Keratinocyte (primary cell): ENCODE measurements at regions not wholly inside any gene's neighbourhood (a gene's known extent, or its start where the extent isn't known, plus 50 kb on each side); places are given as distances from the start of the nearest gene placed in this dataset.

Source experiments
- DNase-seq: peaks from one replicate; pipeline ENCODE4 v3.0.0-alpha.2; 2011; ENCODE audit warnings: low read depth, missing footprints, low spot score
- FAIRE-seq: peaks from 2 replicates; lab custom pipeline; 2011; peaks lifted over from hg19 to GRCh38; lab: Jason Lieb, UNC
- H2AFZ ChIP-seq: 2 replicates; pipeline ENCODE4 v1.6.0; 2012; ENCODE audit warnings: low read length, control low read depth, inconsistent platforms; ENCODE audit not compliant: control insufficient read depth
- H3K27ac ChIP-seq: 2 replicates; pipeline ENCODE4 v1.5.1; 2011; ENCODE audit warnings: low read length; ENCODE audit not compliant: control insufficient read depth, insufficient read depth
- H3K27me3 ChIP-seq: 3 replicates; pipeline ENCODE4 v1.6.0; 2011; ENCODE audit warnings: low read length; ENCODE audit not compliant: control insufficient read depth, insufficient read depth; ENCODE audit errors: extremely low read depth
- H3K36me3 ChIP-seq, 2 experiments: 2 replicates in 1 of 2; 3 replicates in 1 of 2; pipeline ENCODE4 v1.5.1; 2011; ENCODE audit warnings: low read length in 2 of 2, mild to moderate bottlenecking in 1 of 2; ENCODE audit not compliant: control insufficient read depth in 2 of 2, insufficient read depth in 2 of 2; ENCODE audit errors: extremely low read depth in 1 of 2
- H3K4me1 ChIP-seq: 3 replicates; pipeline ENCODE4 v1.5.1; 2011; ENCODE audit warnings: low read length; ENCODE audit not compliant: control insufficient read depth, insufficient read depth; ENCODE audit errors: extremely low read depth
- H3K4me2 ChIP-seq: 3 replicates; pipeline ENCODE4 v1.6.0; 2011; ENCODE audit warnings: low read depth, low read length; ENCODE audit not compliant: control insufficient read depth, insufficient read depth; ENCODE audit errors: extremely low read depth
- H3K4me3 ChIP-seq, 3 experiments: fragments of 200-600 bp in 1 of 3; sonication (generic) in 1 of 3; 2 replicates in 2 of 3; 3 replicates in 1 of 3; pipeline ENCODE4 v1.5.1; 2011 to 2016; ENCODE audit warnings: low read length in 3 of 3, mild to moderate bottlenecking in 3 of 3, control low read depth in 2 of 3, inconsistent platforms in 1 of 3, low read depth in 1 of 3, mixed read lengths in 1 of 3, mixed run types in 1 of 3, moderate library complexity in 1 of 3; ENCODE audit not compliant: control insufficient read depth in 2 of 3, insufficient read depth in 2 of 3; ENCODE audit errors: extremely low read depth in 1 of 3
- H3K79me2 ChIP-seq: 2 replicates; pipeline ENCODE4 v1.6.0; 2012; ENCODE audit warnings: low read length; ENCODE audit not compliant: control insufficient read depth, insufficient read depth
- H3K9ac ChIP-seq: 3 replicates; pipeline ENCODE4 v1.6.0; 2011; ENCODE audit warnings: low read length; ENCODE audit not compliant: control insufficient read depth, insufficient read depth; ENCODE audit errors: extremely low read depth
- H3K9me1 ChIP-seq: 3 replicates; pipeline ENCODE4 v1.6.0; 2011; ENCODE audit warnings: low read length; ENCODE audit not compliant: control insufficient read depth, insufficient read depth; ENCODE audit errors: extremely low read depth
- H3K9me3 ChIP-seq: 2 replicates; pipeline ENCODE4 v1.5.1; 2012; ENCODE audit warnings: low read depth, low read length; ENCODE audit not compliant: control insufficient read depth
- H4K20me1 ChIP-seq: 3 replicates; pipeline ENCODE4 v1.6.0; 2011; ENCODE audit warnings: low read length; ENCODE audit not compliant: control insufficient read depth, insufficient read depth; ENCODE audit errors: extremely low read depth
- EZH2 ChIP-seq: IDR thresholded peaks from one replicate; pipeline ENCODE4 v1.6.1; 2012; ENCODE audit warnings: inconsistent platforms, mild to moderate bottlenecking, low read length, moderate library complexity
- dilution Hi-C: fragments of 300-500 bp; cut with MboI; formaldehyde crosslinking; loops from one replicate; pipeline ENCODE4 v1.7.0; 2020; ENCODE audit warnings: low sequenced_read_pairs; ENCODE audit not compliant: extremely low pct_ligation_motif_present
- TF ChIP-seq, protein P1 (sequence below), 3 experiments: IDR thresholded peaks in 1 of 3; conservative IDR thresholded peaks in 1 of 3; optimal IDR thresholded peaks in 1 of 3; 2 replicates in 2 of 3; 3 replicates in 1 of 3; pipeline versions ENCODE3 to v1.5.1; 2011; ENCODE audit warnings: low read length in 3 of 3, mild to moderate bottlenecking in 3 of 3, moderate library complexity in 2 of 3, control low read depth in 1 of 3, inconsistent platforms in 1 of 3; ENCODE audit not compliant: insufficient read depth in 2 of 3; ENCODE audit errors: extremely low read depth in 1 of 3

DNA sequence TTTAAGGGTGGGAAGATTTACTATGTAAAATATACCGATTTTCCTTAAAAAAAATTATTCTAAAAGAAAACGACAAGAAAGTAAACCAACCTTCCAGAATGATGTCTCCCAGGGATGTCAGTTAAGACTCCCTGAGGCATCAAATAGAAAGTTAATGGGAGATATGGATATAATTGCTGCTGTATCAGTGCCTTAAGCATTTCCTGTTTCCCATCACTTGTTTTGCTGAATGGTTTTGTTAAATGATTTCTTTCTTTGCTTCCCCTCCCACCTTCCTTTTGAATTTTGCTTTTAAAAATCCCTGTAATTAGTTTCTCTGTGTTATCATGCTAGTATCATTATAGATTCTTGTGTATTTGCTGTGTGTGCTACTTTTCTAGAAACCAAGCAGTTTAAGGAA, 154.3 kb upstream of the CWC22 start:
- Histone ChIP-seq H2AFZ (no peak overlapping the region), H3K36me3 (no peaks in the 10 kb centered on the region)
- dilution Hi-C loops: no loop called here

DNA sequence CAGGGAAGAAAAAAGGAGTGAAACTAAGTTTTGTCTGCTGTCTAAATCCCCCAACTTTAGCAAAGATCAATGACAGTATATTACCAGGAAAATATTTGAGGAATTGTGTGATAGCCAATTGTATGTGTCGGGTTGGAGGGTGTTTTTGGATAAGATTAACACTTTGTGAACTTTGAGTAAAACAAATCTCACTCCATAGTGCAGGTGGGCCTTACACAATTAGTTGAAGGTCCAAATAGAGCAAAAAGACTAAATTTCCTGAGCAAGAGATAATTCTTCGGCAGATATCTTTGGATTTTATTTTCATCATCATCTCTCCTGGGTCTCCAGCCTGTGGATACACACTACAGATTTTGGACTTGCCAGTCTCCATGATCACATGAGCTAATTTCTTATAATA, 152.8 kb upstream of the CWC22 start:
- Histone ChIP-seq H3K9me1 (no peaks in the 10 kb centered on the region), H3K79me2 (no peaks in the 10 kb centered on the region), H3K4me2 (no peak overlapping the region), H3K27ac (no peak overlapping the region), H3K27me3 (no peaks in the 10 kb centered on the region), H3K9ac (no peak overlapping the region), H3K36me3 (no peaks in the 10 kb centered on the region), H3K9me3 (no peaks in the 10 kb centered on the region), H3K4me3 (no peak overlapping the region), H2AFZ (no peak overlapping the region), H4K20me1 (no peaks in the 10 kb centered on the region), H3K4me1 (no peaks in the 10 kb centered on the region)
- dilution Hi-C loops: no loop called here
- no peak for FAIRE-seq
- TF ChIP-seq, protein P1, sequence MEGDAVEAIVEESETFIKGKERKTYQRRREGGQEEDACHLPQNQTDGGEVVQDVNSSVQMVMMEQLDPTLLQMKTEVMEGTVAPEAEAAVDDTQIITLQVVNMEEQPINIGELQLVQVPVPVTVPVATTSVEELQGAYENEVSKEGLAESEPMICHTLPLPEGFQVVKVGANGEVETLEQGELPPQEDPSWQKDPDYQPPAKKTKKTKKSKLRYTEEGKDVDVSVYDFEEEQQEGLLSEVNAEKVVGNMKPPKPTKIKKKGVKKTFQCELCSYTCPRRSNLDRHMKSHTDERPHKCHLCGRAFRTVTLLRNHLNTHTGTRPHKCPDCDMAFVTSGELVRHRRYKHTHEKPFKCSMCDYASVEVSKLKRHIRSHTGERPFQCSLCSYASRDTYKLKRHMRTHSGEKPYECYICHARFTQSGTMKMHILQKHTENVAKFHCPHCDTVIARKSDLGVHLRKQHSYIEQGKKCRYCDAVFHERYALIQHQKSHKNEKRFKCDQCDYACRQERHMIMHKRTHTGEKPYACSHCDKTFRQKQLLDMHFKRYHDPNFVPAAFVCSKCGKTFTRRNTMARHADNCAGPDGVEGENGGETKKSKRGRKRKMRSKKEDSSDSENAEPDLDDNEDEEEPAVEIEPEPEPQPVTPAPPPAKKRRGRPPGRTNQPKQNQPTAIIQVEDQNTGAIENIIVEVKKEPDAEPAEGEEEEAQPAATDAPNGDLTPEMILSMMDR (optimal IDR thresholded peaks at IDR 0.05 in 1 of 3, IDR thresholded peaks at IDR 0.05 in 1 of 3, conservative IDR thresholded peaks at IDR 0.05 in 1 of 3; ENCODE audit: extremely low read depth in 1 of 3, insufficient read depth in 2 of 3, low read length in 3 of 3): no peak
- no peak for TF ChIP-seq EZH2
- no peak for DNase-seq

More for the DNA sequence above, 154.3 kb upstream of the CWC22 start:
- no peaks in the 10 kb centered on the region for H3K27me3 ChIP-seq
- no peaks in the 10 kb centered on the region for H3K79me2 ChIP-seq
- no peaks in the 10 kb centered on the region for H4K20me1 ChIP-seq
- H3K27ac ChIP-seq: no peak overlapping the region
- H3K9me1 ChIP-seq: no peaks in the 10 kb centered on the region
- FAIRE-seq: no peak
- no peaks in the 10 kb centered on the region for H3K4me1 ChIP-seq
- no peak overlapping the region for H3K4me2 ChIP-seq
- TF ChIP-seq EZH2: no peak
- TF ChIP-seq, protein P1 (optimal IDR thresholded peaks at IDR 0.05 in 1 of 3, IDR thresholded peaks at IDR 0.05 in 1 of 3, conservative IDR thresholded peaks at IDR 0.05 in 1 of 3; ENCODE audit: extremely low read depth in 1 of 3, insufficient read depth in 2 of 3, low read length in 3 of 3): no peak
- H3K9ac ChIP-seq: no peak overlapping the region
- H3K4me3 ChIP-seq: no peak overlapping the region
- no peaks in the 10 kb centered on the region for H3K9me3 ChIP-seq
- no peak for DNase-seq
